ENCODE measurements at regions not wholly inside any gene's neighbourhood (a gene's known extent, or its start where the extent isn't known, plus 50 kb on each side); places are given as distances from the start of the nearest gene placed in this dataset.

DNA sequence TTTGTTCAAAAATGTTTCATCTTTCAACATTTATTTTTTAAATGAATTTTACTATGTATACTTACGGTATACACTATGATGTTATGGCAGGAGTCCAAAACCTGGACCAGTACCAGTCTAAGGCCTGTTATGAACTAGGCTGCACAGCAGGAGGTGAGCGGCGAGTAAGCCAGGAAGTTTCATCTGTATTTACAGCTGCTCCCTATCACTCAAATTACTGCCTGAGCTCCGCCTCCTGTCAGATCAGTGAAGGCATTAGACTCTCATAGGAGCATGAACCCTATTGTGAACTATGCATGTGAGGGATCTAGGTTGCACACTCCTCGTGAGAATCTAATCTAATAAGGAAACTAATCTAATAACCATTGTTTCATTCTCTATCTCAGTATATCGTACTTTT is 715.5 kb upstream of the PTPRD start:
- TF ChIP-seq CTCF (IDR thresholded peaks at IDR 0.05) (no peak), POLR2A (IDR thresholded peaks at IDR 0.05) (no peak)

Data from body of pancreas (tissue), 4 donors.